HFFc6 (cell line): ENCODE measurements at regions not wholly inside any gene's neighbourhood (a gene's known extent, or its start where the extent isn't known, plus 50 kb on each side); places are given as distances from the start of the nearest gene placed in this dataset.

ENCODE experiments used
- DNase-seq: peaks from one replicate; pipeline ENCODE4 v3.0.0-alpha.2; 2018
- H3K27ac Mint-ChIP-seq: 2 replicates; pipeline ENCODE4 v1.8.0; 2020; ENCODE audit warnings: mild to moderate bottlenecking, mixed read lengths
- H3K27me3 Mint-ChIP-seq: 2 replicates; pipeline ENCODE4 v1.8.0; 2021; ENCODE audit warnings: mild to moderate bottlenecking, moderate library complexity, mixed read lengths; ENCODE audit not compliant: insufficient read depth
- H3K36me3 Mint-ChIP-seq: 2 replicates; pipeline ENCODE4 v1.8.0; 2021; ENCODE audit warnings: low read depth, mixed read lengths
- H3K4me1 Mint-ChIP-seq: 2 replicates; pipeline ENCODE4 v1.8.0; 2020; ENCODE audit warnings: low read depth, mixed read lengths
- H3K4me3 Mint-ChIP-seq: 2 replicates; pipeline ENCODE4 v1.8.0; 2020; ENCODE audit warnings: mild to moderate bottlenecking, moderate library complexity, mixed read lengths
- H3K9me3 Mint-ChIP-seq: 2 replicates; pipeline ENCODE4 v1.8.0; 2020; ENCODE audit warnings: mild to moderate bottlenecking, mixed read lengths
- TF ChIP-seq, protein P1 (sequence below): fragments of 200-600 bp; sonication (generic); IDR thresholded peaks from 2 replicates; pipeline ENCODE4 v1.5.0; 2021; ENCODE audit warnings: antibody characterized with exemption, mild to moderate bottlenecking

- no peaks in the 10 kb centered on the region for H3K36me3 Mint-ChIP-seq
- H3K4me3 Mint-ChIP-seq, result no peak overlapping the region
- peaks cover 48% of the 10 kb centered on the region for H3K4me1 Mint-ChIP-seq
- H3K9me3 Mint-ChIP-seq, result no peaks in the 10 kb centered on the region
- H3K27ac Mint-ChIP-seq, result no peak overlapping the region
- DNase-seq, result no peak
- H3K27me3 Mint-ChIP-seq, result peaks cover 3% of the 10 kb centered on the region
- TF ChIP-seq, protein P1, sequence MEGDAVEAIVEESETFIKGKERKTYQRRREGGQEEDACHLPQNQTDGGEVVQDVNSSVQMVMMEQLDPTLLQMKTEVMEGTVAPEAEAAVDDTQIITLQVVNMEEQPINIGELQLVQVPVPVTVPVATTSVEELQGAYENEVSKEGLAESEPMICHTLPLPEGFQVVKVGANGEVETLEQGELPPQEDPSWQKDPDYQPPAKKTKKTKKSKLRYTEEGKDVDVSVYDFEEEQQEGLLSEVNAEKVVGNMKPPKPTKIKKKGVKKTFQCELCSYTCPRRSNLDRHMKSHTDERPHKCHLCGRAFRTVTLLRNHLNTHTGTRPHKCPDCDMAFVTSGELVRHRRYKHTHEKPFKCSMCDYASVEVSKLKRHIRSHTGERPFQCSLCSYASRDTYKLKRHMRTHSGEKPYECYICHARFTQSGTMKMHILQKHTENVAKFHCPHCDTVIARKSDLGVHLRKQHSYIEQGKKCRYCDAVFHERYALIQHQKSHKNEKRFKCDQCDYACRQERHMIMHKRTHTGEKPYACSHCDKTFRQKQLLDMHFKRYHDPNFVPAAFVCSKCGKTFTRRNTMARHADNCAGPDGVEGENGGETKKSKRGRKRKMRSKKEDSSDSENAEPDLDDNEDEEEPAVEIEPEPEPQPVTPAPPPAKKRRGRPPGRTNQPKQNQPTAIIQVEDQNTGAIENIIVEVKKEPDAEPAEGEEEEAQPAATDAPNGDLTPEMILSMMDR, result no peak
Measured at GRCh38 chr20:1831606-1832005, 63.6 kb upstream of the SIRPA start.

GRCh38 chr20:1831096-1831495 is 64.1 kb upstream of the SIRPA start:
- Mint-ChIP-seq H3K4me3 (no peak overlapping the region), H3K27ac (no peak overlapping the region), H3K4me1 (peaks cover 51% of the 10 kb centered on the region), H3K9me3 (no peaks in the 10 kb centered on the region), H3K27me3 (peaks cover 1% of the 10 kb centered on the region), H3K36me3 (no peaks in the 10 kb centered on the region)
- TF ChIP-seq, protein P1, result no peak
- no peak for DNase-seq

GRCh38 chr20:1830240-1830639 is 65.0 kb upstream of the SIRPA start:
- Mint-ChIP-seq H3K36me3 (no peaks in the 10 kb centered on the region), H3K4me3 (peak overlapping the region; percentile 57), H3K4me1 (peaks cover 59% of the 10 kb centered on the region), H3K27ac (peak overlapping the region; percentile 92), H3K27me3 (peaks cover 1% of the 10 kb centered on the region), H3K9me3 (no peaks in the 10 kb centered on the region)
- DNase-seq, result peak; percentile 98
- TF ChIP-seq, protein P1, result no peak

- Mint-ChIP-seq H3K4me1 (peaks cover 66% of the 10 kb centered on the region), H3K27me3 (peaks cover 1% of the 10 kb centered on the region), H3K9me3 (no peaks in the 10 kb centered on the region), H3K27ac (peak overlapping the region; percentile 92), H3K36me3 (no peaks in the 10 kb centered on the region), H3K4me3 (no peak overlapping the region)
- TF ChIP-seq, protein P1, result no peak
- no peak for DNase-seq
Measured at GRCh38 chr20:1829531-1829930, 65.7 kb upstream of the SIRPA start.

DNA sequence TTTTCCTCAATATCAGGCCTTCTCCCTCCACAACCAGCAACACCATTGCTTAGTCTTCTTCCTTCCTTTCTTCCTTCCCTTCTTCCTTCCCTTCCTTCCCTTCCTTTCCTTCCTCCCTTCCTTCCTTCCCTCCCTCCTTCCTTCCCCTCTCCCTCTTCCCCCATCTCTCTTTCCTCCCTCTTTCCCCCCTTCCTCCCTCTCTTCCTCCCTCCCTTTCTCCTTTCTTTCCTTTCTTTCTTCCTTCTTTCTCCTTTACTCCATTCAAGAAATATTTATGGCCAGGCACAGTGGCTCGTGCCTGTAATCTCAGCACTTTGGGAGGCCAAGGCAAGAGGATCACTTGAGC is 66.4 kb upstream of the SIRPA start:
- Mint-ChIP-seq H3K9me3 (no peaks in the 10 kb centered on the region), H3K4me1 (peaks cover 74% of the 10 kb centered on the region), H3K27ac (peak overlapping the region; percentile 38; the same call in 1 of the 2 replicates), H3K4me3 (no peak overlapping the region), H3K27me3 (peaks cover 1% of the 10 kb centered on the region), H3K36me3 (no peaks in the 10 kb centered on the region)
- DNase-seq, result no peak
- TF ChIP-seq, protein P1, result no peak
